ENCODE measurements at regions not wholly inside any gene's neighbourhood (a gene's known extent, or its start where the extent isn't known, plus 50 kb on each side); places are given as distances from the start of the nearest gene placed in this dataset.

- H3K36me3 ChIP-seq (ENCODE audit: control insufficient read depth, insufficient read depth, low read length), result no peaks in the 10 kb centered on the region
- H3K4me3 ChIP-seq (ENCODE audit: low read depth, low read length), result no peak overlapping the region
- DNase-seq (ENCODE audit: low read depth), result no peak
- H3K27me3 ChIP-seq (ENCODE audit: control insufficient read depth, insufficient read depth, low read length), result no peaks in the 10 kb centered on the region
- TF ChIP-seq CTCF (IDR thresholded peaks at IDR 0.05; ENCODE audit: insufficient read depth, low read length, poor library complexity, severe bottlenecking), result no peak
These were observed 925.8 kb downstream of the C4orf33 start for GRCh38 chr4:130021706-130022105.

GRCh38 chr4:130023088-130023487 lies 927.1 kb downstream of the C4orf33 start:
- Histone ChIP-seq H3K36me3 (ENCODE audit: control insufficient read depth, insufficient read depth, low read length) (no peaks in the 10 kb centered on the region), H3K27me3 (ENCODE audit: control insufficient read depth, insufficient read depth, low read length) (no peaks in the 10 kb centered on the region), H3K4me3 (ENCODE audit: low read depth, low read length) (no peak overlapping the region)
- no peak for DNase-seq (ENCODE audit: low read depth)
- TF ChIP-seq CTCF (IDR thresholded peaks at IDR 0.05; ENCODE audit: insufficient read depth, low read length, poor library complexity, severe bottlenecking), result no peak

GRCh38 chr4:130025701-130026100 lies 929.7 kb downstream of the C4orf33 start:
- no peaks in the 10 kb centered on the region for H3K36me3 ChIP-seq (ENCODE audit: control insufficient read depth, insufficient read depth, low read length)
- no peaks in the 10 kb centered on the region for H3K27me3 ChIP-seq (ENCODE audit: control insufficient read depth, insufficient read depth, low read length)
- no peak for DNase-seq (ENCODE audit: low read depth)
- TF ChIP-seq CTCF (IDR thresholded peaks at IDR 0.05; ENCODE audit: insufficient read depth, low read length, poor library complexity, severe bottlenecking), result no peak
- no peak overlapping the region for H3K4me3 ChIP-seq (ENCODE audit: low read depth, low read length)

- no peaks in the 10 kb centered on the region for H3K27me3 ChIP-seq (ENCODE audit: control insufficient read depth, insufficient read depth, low read length)
- DNase-seq (ENCODE audit: low read depth), result no peak
- TF ChIP-seq CTCF (IDR thresholded peaks at IDR 0.05; ENCODE audit: insufficient read depth, low read length, poor library complexity, severe bottlenecking), result no peak
- no peak overlapping the region for H3K4me3 ChIP-seq (ENCODE audit: low read depth, low read length)
- no peaks in the 10 kb centered on the region for H3K36me3 ChIP-seq (ENCODE audit: control insufficient read depth, insufficient read depth, low read length)
These were observed 930.2 kb downstream of the C4orf33 start for GRCh38 chr4:130026185-130026584.

- Histone ChIP-seq H3K27me3 (ENCODE audit: control insufficient read depth, insufficient read depth, low read length) (no peaks in the 10 kb centered on the region), H3K4me3 (ENCODE audit: low read depth, low read length) (no peak overlapping the region), H3K36me3 (ENCODE audit: control insufficient read depth, insufficient read depth, low read length) (no peaks in the 10 kb centered on the region)
- no peak for DNase-seq (ENCODE audit: low read depth)
- no peak for TF ChIP-seq CTCF (IDR thresholded peaks at IDR 0.05; ENCODE audit: insufficient read depth, low read length, poor library complexity, severe bottlenecking)
These were observed 932.0 kb downstream of the C4orf33 start for GRCh38 chr4:130027973-130028372.

GRCh38 chr4:130028552-130028951 lies 932.6 kb downstream of the C4orf33 start:
- Histone ChIP-seq H3K27me3 (ENCODE audit: control insufficient read depth, insufficient read depth, low read length) (no peaks in the 10 kb centered on the region), H3K36me3 (ENCODE audit: control insufficient read depth, insufficient read depth, low read length) (no peaks in the 10 kb centered on the region), H3K4me3 (ENCODE audit: low read depth, low read length) (no peak overlapping the region)
- TF ChIP-seq CTCF (IDR thresholded peaks at IDR 0.05; ENCODE audit: insufficient read depth, low read length, poor library complexity, severe bottlenecking), result no peak
- DNase-seq (ENCODE audit: low read depth), result no peak
